H1 (cell line): ENCODE measurements at regions not wholly inside any gene's neighbourhood (a gene's known extent, or its start where the extent isn't known, plus 50 kb on each side); places are given as distances from the start of the nearest gene placed in this dataset.

Source experiments
- CTCF ChIA-PET: fragments of 300-600 bp; sonication (Branson Sonifier 250); formaldehyde crosslinking; loops from one replicate; lab custom pipeline; 2021; ENCODE audit not compliant: partially characterized antibody; lab: Charles Lee
- POLR2A ChIA-PET: fragments of 300-600 bp; sonication (Branson Sonifier 250); formaldehyde crosslinking; loops from one replicate; lab custom pipeline; 2021; ENCODE audit warnings: inconsistent platforms; ENCODE audit not compliant: partially characterized antibody; lab: Charles Lee
- DNase-seq, 2 experiments: peaks; one replicate each; pipeline versions ENCODE4 v3.0.0 to v3.0.0-alpha.2; 2010 to 2022; ENCODE audit warnings: low spot score in 2 of 2, low read depth in 1 of 2, mixed read lengths in 1 of 2
- FAIRE-seq: peaks from 2 replicates; lab custom pipeline; 2011; peaks lifted over from hg19 to GRCh38; lab: Jason Lieb, UNC
- H2AFZ ChIP-seq: 2 replicates; pipeline ENCODE4 v1.8.1; 2012; ENCODE audit warnings: low read length, inconsistent platforms
- H2AK5ac ChIP-seq: 2 replicates; pipeline ENCODE4 v1.6.1; 2013; ENCODE audit warnings: low read depth, low read length
- H2BK120ac ChIP-seq: replicated peaks from 2 replicates; pipeline ENCODE3; 2013; ENCODE audit warnings: low read depth, low read length, inconsistent platforms
- H2BK12ac ChIP-seq: 2 replicates; pipeline ENCODE4 v1.6.1; 2013; ENCODE audit warnings: low read depth, low read length
- H2BK15ac ChIP-seq: 2 replicates; pipeline ENCODE4 v1.6.1; 2013; ENCODE audit warnings: low read length
- H2BK20ac ChIP-seq: 2 replicates; pipeline ENCODE4 v1.6.1; 2013; ENCODE audit warnings: low read length
- H2BK5ac ChIP-seq: 2 replicates; pipeline ENCODE4 v1.6.1; 2013; ENCODE audit warnings: low read depth, low read length
- H3K14ac ChIP-seq: 2 replicates; pipeline ENCODE4 v1.6.1; 2013; ENCODE audit warnings: inconsistent platforms; ENCODE audit not compliant: insufficient read length
- H3K18ac ChIP-seq: 2 replicates; pipeline ENCODE4 v1.6.1; 2013; ENCODE audit warnings: low read length; ENCODE audit errors: extremely low read depth
- H3K23ac ChIP-seq: 2 replicates; pipeline ENCODE4 v1.6.1; 2013; ENCODE audit warnings: inconsistent platforms; ENCODE audit not compliant: insufficient read length
- H3K23me2 ChIP-seq: 2 replicates; pipeline ENCODE4 v1.6.1; 2013; ENCODE audit warnings: low read depth, low read length
- H3K27ac ChIP-seq: 2 replicates; pipeline ENCODE4 v1.6.1; 2011; ENCODE audit warnings: low read depth, low read length, inconsistent platforms
- H3K27me3 ChIP-seq, 4 experiments: replicated peaks in 1 of 4; 1 replicate in 1 of 4; 2 replicates in 3 of 4; pipeline versions ENCODE4 v1.6.1 to v1.8.1; 2011 to 2013; ENCODE audit warnings: low read length in 3 of 4, mild to moderate bottlenecking in 3 of 4, inconsistent platforms in 2 of 4, mixed read lengths in 2 of 4, moderate library complexity in 1 of 4; ENCODE audit not compliant: control insufficient read depth in 3 of 4, insufficient read depth in 3 of 4; ENCODE audit errors: extremely low read depth in 1 of 4
- H3K36me3 ChIP-seq, 4 experiments: 2 replicates each; pipeline versions ENCODE4 v1.6.1 to v1.8.1; 2011 to 2013; ENCODE audit warnings: mild to moderate bottlenecking in 4 of 4, low read length in 3 of 4, moderate library complexity in 2 of 4, control low read depth in 1 of 4, inconsistent platforms in 1 of 4; ENCODE audit not compliant: insufficient read depth in 4 of 4, control insufficient read depth in 2 of 4
- H3K4ac ChIP-seq: replicated peaks from 2 replicates; pipeline ENCODE3; 2013; ENCODE audit warnings: low read length, low read depth, mixed read lengths, inconsistent platforms; ENCODE audit not compliant: insufficient read length
- H3K4me1 ChIP-seq, 4 experiments: replicated peaks in 1 of 4; 1 replicate in 1 of 4; 2 replicates in 3 of 4; pipeline versions ENCODE4 v1.6.1 to v1.8.1; 2011 to 2013; ENCODE audit warnings: low read length in 3 of 4, inconsistent platforms in 2 of 4, mixed read lengths in 1 of 4; ENCODE audit not compliant: insufficient read depth in 4 of 4, control insufficient read depth in 3 of 4
- H3K4me2 ChIP-seq, 2 experiments: 2 replicates each; pipeline versions ENCODE4 v1.6.1 to v1.8.1; 2011 to 2013; ENCODE audit warnings: low read depth in 2 of 2, low read length in 2 of 2, control low read depth in 1 of 2, inconsistent platforms in 1 of 2, mild to moderate bottlenecking in 1 of 2; ENCODE audit not compliant: insufficient read depth in 1 of 2
- H3K4me3 ChIP-seq, 4 experiments: fragments of 200-600, 300-600 bp in 1 of 4; sonication (generic), shearing (Covaris generic), sonication (Bioruptor Twin) in 1 of 4; 2 replicates each; pipeline versions ENCODE4 v1.5.1 to v1.8.1; 2011 to 2016; ENCODE audit warnings: low read length in 4 of 4, low read depth in 3 of 4, control low read depth in 2 of 4, inconsistent platforms in 2 of 4, mild to moderate bottlenecking in 2 of 4, mixed read lengths in 1 of 4, moderate library complexity in 1 of 4; ENCODE audit not compliant: insufficient read depth in 2 of 4; ENCODE audit errors: extremely low read depth in 1 of 4
- H3K56ac ChIP-seq: replicated peaks from 2 replicates; pipeline ENCODE3; 2013; ENCODE audit warnings: low read depth, mild to moderate bottlenecking, mixed read lengths, low read length, inconsistent platforms; ENCODE audit not compliant: insufficient read length
- H3K79me1 ChIP-seq: 2 replicates; pipeline ENCODE4 v1.6.1; 2013; ENCODE audit warnings: low read depth, low read length, control low read depth
- H3K79me2 ChIP-seq, 2 experiments: 2 replicates each; pipeline versions ENCODE4 v1.6.1 to v1.8.1; 2012 to 2013; ENCODE audit warnings: low read length in 2 of 2, mild to moderate bottlenecking in 2 of 2, inconsistent platforms in 1 of 2; ENCODE audit not compliant: insufficient read depth in 2 of 2, control insufficient read depth in 1 of 2
- H3K9ac ChIP-seq, 4 experiments: replicated peaks in 1 of 4; 1 replicate in 1 of 4; 2 replicates in 3 of 4; pipeline versions ENCODE4 v1.6.1 to v1.8.1; 2011 to 2013; ENCODE audit warnings: low read depth in 3 of 4, low read length in 3 of 4, control low read depth in 2 of 4, mild to moderate bottlenecking in 2 of 4, moderate library complexity in 2 of 4, inconsistent platforms in 1 of 4; ENCODE audit errors: extremely low read depth in 1 of 4
- H3K9me3 ChIP-seq, 2 experiments: 2 replicates each; pipeline versions ENCODE4 v1.6.1 to v1.8.1; 2012 to 2013; ENCODE audit warnings: mild to moderate bottlenecking in 2 of 2, moderate library complexity in 2 of 2, control low read depth in 1 of 2, inconsistent platforms in 1 of 2, low read depth in 1 of 2, low read length in 1 of 2, mixed read lengths in 1 of 2; ENCODE audit not compliant: insufficient read depth in 2 of 2
- H4K20me1 ChIP-seq, 2 experiments: replicated peaks in 1 of 2; 2 replicates each; pipeline versions ENCODE3 to v1.8.1; 2011 to 2013; ENCODE audit warnings: inconsistent platforms in 2 of 2, low read length in 2 of 2, mild to moderate bottlenecking in 1 of 2; ENCODE audit not compliant: insufficient read depth in 2 of 2, control insufficient read depth in 1 of 2
- H4K5ac ChIP-seq: 2 replicates; pipeline ENCODE4 v1.6.1; 2013; ENCODE audit warnings: low read length, low read depth, mixed read lengths, inconsistent platforms; ENCODE audit not compliant: insufficient read length
- H4K8ac ChIP-seq: 2 replicates; pipeline ENCODE4 v1.8.0; 2013; ENCODE audit warnings: mild to moderate bottlenecking, moderate library complexity, low read length, inconsistent platforms; ENCODE audit not compliant: insufficient read depth; ENCODE audit errors: extremely low read depth
- H4K91ac ChIP-seq: replicated peaks from 2 replicates; pipeline ENCODE3; 2013; ENCODE audit warnings: low read length, mixed read lengths, inconsistent platforms; ENCODE audit not compliant: insufficient read length
- ATF3 ChIP-seq: IDR thresholded peaks from 2 replicates; pipeline ENCODE4 v1.6.1; 2011; ENCODE audit warnings: low read depth, mild to moderate bottlenecking, low read length; ENCODE audit not compliant: insufficient read depth
- BRCA1 ChIP-seq: IDR thresholded peaks from 2 replicates; pipeline ENCODE4 v1.6.1; 2012; ENCODE audit warnings: low read depth, low read length, improper control_type of control experiment
- CREB1 ChIP-seq: IDR thresholded peaks from 2 replicates; pipeline ENCODE4 v1.6.1; 2012; ENCODE audit warnings: inconsistent platforms
- EGR1 ChIP-seq: IDR thresholded peaks from 2 replicates; pipeline ENCODE4 v1.6.1; 2011; ENCODE audit warnings: low read depth, low read length, borderline replicate concordance
- KDM4A ChIP-seq: IDR thresholded peaks from one replicate; pipeline ENCODE4 v1.7.1; 2012; ENCODE audit warnings: low read depth, mild to moderate bottlenecking, moderate library complexity, low read length, inconsistent platforms; ENCODE audit not compliant: severe bottlenecking
- MAFK ChIP-seq: IDR thresholded peaks from 2 replicates; pipeline ENCODE4 v1.6.1; 2012; ENCODE audit warnings: low read depth, mild to moderate bottlenecking, improper control_type of control experiment, low read length
- MAX ChIP-seq: IDR thresholded peaks from 2 replicates; pipeline ENCODE4 v1.6.1; 2012; ENCODE audit warnings: inconsistent platforms
- RBBP5 ChIP-seq: IDR thresholded peaks from 2 replicates; pipeline ENCODE4 v1.7.1; 2012; ENCODE audit warnings: low read depth, mild to moderate bottlenecking, inconsistent platforms, low read length, moderate library complexity, borderline replicate concordance
- SIN3A ChIP-seq, 2 experiments: IDR thresholded peaks in 1 of 2; conservative IDR thresholded peaks in 1 of 2; 2 replicates each; pipeline ENCODE4 v1.6.1; 2011 to 2012; ENCODE audit warnings: low read length in 2 of 2, improper control_type of control experiment in 1 of 2, low read depth in 1 of 2, mild to moderate bottlenecking in 1 of 2
- SIRT6 ChIP-seq: IDR thresholded peaks from one replicate; pipeline ENCODE4 v1.7.1; 2012; ENCODE audit warnings: low read length, inconsistent platforms
- SP2 ChIP-seq: IDR thresholded peaks from 2 replicates; pipeline ENCODE4 v1.6.1; 2012; ENCODE audit warnings: mild to moderate bottlenecking, low read length, inconsistent platforms
- SUZ12 ChIP-seq: fragments of 200-600 bp; sonication (generic); IDR thresholded peaks from 2 replicates; pipeline ENCODE4 v1.6.1; 2012; ENCODE audit warnings: mild to moderate bottlenecking, inconsistent platforms, low read length, moderate library complexity, mixed read lengths
- TAF1 ChIP-seq: IDR thresholded peaks from 2 replicates; pipeline ENCODE4 v1.6.1; 2011; ENCODE audit warnings: mild to moderate bottlenecking, low read depth, low read length
- TCF12 ChIP-seq: IDR thresholded peaks from 2 replicates; pipeline ENCODE4 v1.6.1; 2011; ENCODE audit warnings: low read depth, mild to moderate bottlenecking, low read length
- ZNF274 ChIP-seq: IDR thresholded peaks from 2 replicates; pipeline ENCODE4 v1.7.0; 2012; ENCODE audit warnings: low read length, borderline replicate concordance; ENCODE audit errors: extremely low read depth
- WGBS, 2 experiments: shearing (Covaris generic) in 1 of 2; methylation state at CpG; one replicate each; pipeline versions ENCODE4 v1.1.6 to v1.1.7; 2013 to 2015; ENCODE audit warnings: low lambda C conversion rate in 2 of 2, mixed read lengths in 2 of 2, inconsistent platforms in 1 of 2, low coverage in 1 of 2, missing lambda C conversion rate in 1 of 2; ENCODE audit not compliant: insufficient replicate concordance in 2 of 2, insufficient coverage in 1 of 2, insufficient read length in 1 of 2; ENCODE audit errors: extremely low coverage in 1 of 2, missing lambda C conversion rate in 1 of 2; 5-methylcytosine and 5-hydroxymethylcytosine counted together

- Histone ChIP-seq H3K18ac (no peak overlapping the region), H3K27ac (no peak overlapping the region), H2AFZ (0 out of 2 replicates have a peak overlapping the region, but pooled peaks have one; percentile 41), H2BK120ac (no peak overlapping the region), H4K8ac (no peak overlapping the region), H4K91ac (no peak overlapping the region), H2BK20ac (no peak overlapping the region), H3K36me3 (no peaks in the 10 kb centered on the region), H2BK15ac (no peak overlapping the region), H3K23ac (no peak overlapping the region), H3K9ac (no peak overlapping the region), H3K14ac (no peak overlapping the region), H3K79me2 (no peaks in the 10 kb centered on the region), H2BK5ac (no peak overlapping the region), H3K79me1 (no peaks in the 10 kb centered on the region), H3K9me3 (no peaks in the 10 kb centered on the region), H3K4me2 (no peak overlapping the region), H3K4ac (no peak overlapping the region), H3K23me2 (no peaks in the 10 kb centered on the region), H3K4me3 (no peak overlapping the region), H4K5ac (no peak overlapping the region), H3K56ac (no peak overlapping the region), H4K20me1 (no peaks in the 10 kb centered on the region), H3K4me1 (no peaks in the 10 kb centered on the region), H3K27me3 (no peaks in the 10 kb centered on the region), H2AK5ac (no peak overlapping the region), H2BK12ac (no peak overlapping the region)
- ChIA-PET CTCF (interaction anchor here (1.0 to 1.5 kb wide), 2 partner anchors 15 to 312 kb away, joined by 3 to 4 read pairs; no protein-coding TSS in a partner anchor), POLR2A (no interaction called here)
- peak; percentile 7 for FAIRE-seq
- WGBS, 2 experiments, result 87% methylated on average over 5 of the region's 5 CpGs; no CpG with 5 or more reads in 1 of the 2 experiments
- no peak for DNase-seq
- TF ChIP-seq RBBP5, result no peak
- TF ChIP-seq TAF1, result no peak
- no peak for TF ChIP-seq TCF12
- TF ChIP-seq EGR1, result no peak
- no peak for TF ChIP-seq KDM4A
- no peak for TF ChIP-seq SIN3A (conservative IDR thresholded peaks at IDR 0.05 in 1 of 2, IDR thresholded peaks at IDR 0.05 in 1 of 2; ENCODE audit: low read depth in 1 of 2, low read length in 2 of 2)
- TF ChIP-seq CREB1, result no peak
- no peak for TF ChIP-seq SP2
- no peak for TF ChIP-seq ATF3
- no peak for TF ChIP-seq ZNF274
- no peak for TF ChIP-seq BRCA1
- TF ChIP-seq MAFK, result no peak
- no peak for TF ChIP-seq SUZ12
- TF ChIP-seq MAX, result no peak
- no peak for TF ChIP-seq SIRT6
These were observed 343.4 kb upstream of the PRICKLE1 start for GRCh38 chr12:42932936-42933335.
